Right atrium auricular region (tissue), 2 donors: ENCODE measurements at regions not wholly inside any gene's neighbourhood (a gene's known extent, or its start where the extent isn't known, plus 50 kb on each side); places are given as distances from the start of the nearest gene placed in this dataset.

Experiments
- DNase-seq: peaks from one replicate; pipeline ENCODE4 v3.0.0-alpha.2; 2019; ENCODE audit warnings: low spot score
- H3K27ac ChIP-seq, 2 donors: fragments of 200-600 bp; sonication (generic); 1 replicate in 1 of 2; 2 replicates in 1 of 2; pipeline ENCODE4 v1.5.1; 2016 to 2019
- H3K27me3 ChIP-seq, 2 donors: fragments of 200-600 bp; sonication (generic); one replicate each; pipeline versions ENCODE4 v1.5.1 to v1.6.0; 2017 to 2019
- H3K36me3 ChIP-seq: fragments of 200-600 bp; sonication (generic); one replicate; pipeline ENCODE4 v1.5.1; 2016
- H3K4me1 ChIP-seq, 2 donors: fragments of 200-600 bp; sonication (generic); one replicate each; pipeline versions ENCODE4 v1.5.1 to v1.6.0; 2017 to 2019
- H3K4me3 ChIP-seq, 2 donors: fragments of 200-600 bp; sonication (generic); 1 replicate in 1 of 2; 2 replicates in 1 of 2; pipeline ENCODE4 v1.5.1; 2017 to 2019; ENCODE audit warnings: mild to moderate bottlenecking in 1 of 2, moderate library complexity in 1 of 2
- H3K9me3 ChIP-seq, 2 donors: fragments of 200-600 bp; sonication (generic); one replicate each; pipeline ENCODE4 v1.5.1; 2019
- CTCF ChIP-seq, 2 donors: fragments of 200-600 bp; sonication (generic); IDR thresholded peaks; one replicate each; pipeline ENCODE4 v1.5.1; 2019; ENCODE audit warnings: antibody characterized with exemption in 2 of 2

DNA sequence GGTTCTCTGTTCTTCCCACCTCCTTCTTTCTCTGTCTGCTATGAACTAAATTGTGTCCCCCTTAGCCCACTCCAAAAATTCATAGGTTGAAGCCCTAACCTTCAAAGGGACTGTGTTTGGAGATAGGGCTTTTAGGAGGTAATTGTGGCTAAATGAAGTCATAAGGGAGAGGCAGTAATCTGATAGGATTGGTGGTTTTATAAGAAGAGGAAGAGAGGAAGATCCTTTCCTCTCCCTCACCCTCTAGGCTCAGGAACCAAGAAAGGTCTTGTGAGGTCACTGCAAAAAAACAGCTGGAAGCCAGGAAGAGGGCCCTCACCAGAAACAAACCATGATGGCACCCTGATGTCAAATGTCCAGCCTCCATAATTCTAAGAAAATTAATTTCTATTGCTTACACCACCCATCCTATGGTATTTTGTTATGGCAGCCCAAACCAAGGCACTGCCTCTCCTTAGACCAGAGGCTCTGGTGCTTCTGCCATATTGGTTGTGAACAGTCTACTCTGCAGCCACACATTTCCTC is 135.1 kb upstream of the COL21A1 start:
- TF ChIP-seq CTCF (IDR thresholded peaks at IDR 0.05): no peak
- no peaks in the 10 kb centered on the region for H3K9me3 ChIP-seq
- no peaks in the 10 kb centered on the region for H3K36me3 ChIP-seq
- H3K27ac ChIP-seq: no peak overlapping the region
- peaks cover 0 to under 1% of the 10 kb centered on the region in 2 donors for H3K4me1 ChIP-seq
- H3K4me3 ChIP-seq: no peak overlapping the region
- no peak for DNase-seq
- no peaks in the 10 kb centered on the region for H3K27me3 ChIP-seq

GRCh38 chr6:56381801-56382251 is 134.4 kb upstream of the COL21A1 start:
- no peak for DNase-seq
- no peaks in the 10 kb centered on the region for H3K27me3 ChIP-seq
- H3K27ac ChIP-seq: no peak overlapping the region
- no peak overlapping the region for H3K4me3 ChIP-seq
- no peaks in the 10 kb centered on the region for H3K4me1 ChIP-seq
- no peak for TF ChIP-seq CTCF (IDR thresholded peaks at IDR 0.05)
- H3K36me3 ChIP-seq: no peaks in the 10 kb centered on the region
- H3K9me3 ChIP-seq: no peaks in the 10 kb centered on the region

- DNase-seq: no peak
- no peak overlapping the region for H3K4me3 ChIP-seq
- H3K27ac ChIP-seq: no peak overlapping the region
- no peaks in the 10 kb centered on the region for H3K27me3 ChIP-seq
- H3K9me3 ChIP-seq: no peaks in the 10 kb centered on the region
- TF ChIP-seq CTCF (IDR thresholded peaks at IDR 0.05): no peak
- peaks cover 0 to 2% of the 10 kb centered on the region in 2 donors for H3K4me1 ChIP-seq
- H3K36me3 ChIP-seq: no peaks in the 10 kb centered on the region
These were observed 133.1 kb upstream of the COL21A1 start for GRCh38 chr6:56380476-56380875.

- no peak overlapping the region for H3K4me3 ChIP-seq
- H3K9me3 ChIP-seq: no peaks in the 10 kb centered on the region
- peaks cover 0 to 11% of the 10 kb centered on the region in 2 donors for H3K4me1 ChIP-seq
- no peak overlapping the region for H3K27ac ChIP-seq
- H3K36me3 ChIP-seq: no peaks in the 10 kb centered on the region
- no peak for TF ChIP-seq CTCF (IDR thresholded peaks at IDR 0.05)
- H3K27me3 ChIP-seq: no peaks in the 10 kb centered on the region
- DNase-seq: no peak
These were observed 131.7 kb upstream of the COL21A1 start for GRCh38 chr6:56378966-56379585.

DNA sequence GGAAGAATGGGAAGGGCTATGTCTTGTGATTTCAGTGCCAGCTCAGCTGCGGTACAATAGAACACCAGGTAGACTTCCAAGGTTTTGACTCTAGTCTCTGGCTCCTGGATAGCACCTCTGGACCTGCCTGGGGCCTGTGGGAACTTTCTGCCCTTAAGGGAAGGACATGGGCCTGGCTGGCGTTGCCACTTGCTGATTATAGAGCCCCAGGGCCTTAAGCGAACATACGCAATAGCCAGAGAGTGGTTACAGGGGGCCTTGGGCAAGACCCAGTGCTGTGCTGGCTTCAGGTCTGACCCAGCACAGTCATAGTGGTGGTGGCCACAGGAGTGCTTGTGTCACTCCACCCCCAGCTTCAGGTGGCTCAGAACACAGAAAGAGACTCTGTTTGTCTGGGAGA is 131.1 kb upstream of the COL21A1 start:
- Histone ChIP-seq H3K4me3 (no peak overlapping the region), H3K4me1 (peaks cover 0 to 11% of the 10 kb centered on the region in 2 donors), H3K27me3 (no peaks in the 10 kb centered on the region), H3K36me3 (no peaks in the 10 kb centered on the region), H3K27ac (no peak overlapping the region), H3K9me3 (no peaks in the 10 kb centered on the region)
- TF ChIP-seq CTCF (IDR thresholded peaks at IDR 0.05): no peak
- DNase-seq: no peak

DNA sequence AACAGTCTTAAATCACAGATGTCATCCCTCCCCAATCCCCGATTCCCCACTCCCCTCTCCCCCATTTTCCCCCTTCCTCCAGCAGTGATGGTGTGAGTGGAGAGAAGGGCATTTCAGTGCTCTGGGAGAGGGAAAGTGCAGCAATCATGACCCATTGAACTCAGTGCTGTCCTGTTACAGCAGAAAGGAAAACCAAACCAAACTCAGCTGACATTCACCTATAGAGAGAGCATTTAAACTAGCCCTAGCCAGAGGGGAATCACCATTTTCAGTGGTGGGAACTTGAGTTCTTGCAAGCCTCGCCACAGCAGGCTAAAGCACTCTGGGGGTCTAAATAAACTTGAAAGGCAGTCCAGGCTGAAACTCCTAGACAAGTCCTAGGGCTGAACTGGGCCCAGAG is 129.9 kb upstream of the COL21A1 start:
- Histone ChIP-seq H3K36me3 (no peaks in the 10 kb centered on the region), H3K27me3 (no peaks in the 10 kb centered on the region), H3K9me3 (no peaks in the 10 kb centered on the region), H3K4me1 (peaks cover 0 to 19% of the 10 kb centered on the region in 2 donors), H3K27ac (no peak overlapping the region), H3K4me3 (no peak overlapping the region)
- no peak for TF ChIP-seq CTCF (IDR thresholded peaks at IDR 0.05)
- no peak for DNase-seq
